Endothelial cell of umbilical vein (primary cell): ENCODE measurements at regions not wholly inside any gene's neighbourhood (a gene's known extent, or its start where the extent isn't known, plus 50 kb on each side); places are given as distances from the start of the nearest gene placed in this dataset.

Experiments
- CTCF ChIP-seq, 2 donors: IDR thresholded peaks; 1 replicate in 1 of 2; 2 replicates in 1 of 2; pipeline ENCODE4 v1.5.1; 2011; ENCODE audit warnings: low read length in 2 of 2, mild to moderate bottlenecking in 2 of 2, moderate library complexity in 2 of 2, control low read depth in 1 of 2, inconsistent platforms in 1 of 2, low read depth in 1 of 2; ENCODE audit not compliant: insufficient read depth in 1 of 2; ENCODE audit errors: extremely low read depth in 1 of 2
- EZH2 ChIP-seq: IDR thresholded peaks from 2 replicates; pipeline ENCODE4 v1.6.1; 2012; ENCODE audit warnings: borderline replicate concordance, low read depth, mild to moderate bottlenecking, moderate library complexity, low read length, inconsistent platforms; ENCODE audit not compliant: severe bottlenecking
- GATA2 ChIP-seq: IDR thresholded peaks from 2 replicates; pipeline ENCODE4 v1.7.0; 2011; ENCODE audit warnings: low read depth, mild to moderate bottlenecking, moderate library complexity, mixed read lengths, low read length; ENCODE audit not compliant: insufficient read length, insufficient read depth
- JUN ChIP-seq: IDR thresholded peaks from 2 replicates; pipeline ENCODE4 v1.6.1; 2011; ENCODE audit warnings: borderline replicate concordance, low read depth; ENCODE audit not compliant: insufficient read length, insufficient read depth
- MAX ChIP-seq: IDR thresholded peaks from 2 replicates; pipeline ENCODE4 v1.6.1; 2011; ENCODE audit not compliant: insufficient read depth, insufficient read length
- MYC ChIP-seq: IDR thresholded peaks from one replicate; pipeline ENCODE4 v1.6.1; 2011; ENCODE audit warnings: mild to moderate bottlenecking, low read depth, low read length
- POLR2A ChIP-seq: IDR thresholded peaks from 2 replicates; pipeline ENCODE4 v1.6.1; 2012; ENCODE audit warnings: low read depth, mild to moderate bottlenecking, control low read depth, low read length
- POLR2AphosphoS5 ChIP-seq: IDR thresholded peaks from 2 replicates; pipeline ENCODE4 v1.6.1; 2012; ENCODE audit warnings: low read depth, mild to moderate bottlenecking, control low read depth, low read length, moderate library complexity; ENCODE audit not compliant: insufficient read depth

GRCh38 chr3:176097027-176097426 is 1100.3 kb downstream of the TBL1XR1 start:
- TF ChIP-seq MAX (no peak), EZH2 (no peak), POLR2AphosphoS5 (no peak), CTCF (IDR thresholded peaks at IDR 0.05; ENCODE audit: extremely low read depth in 1 of 2, insufficient read depth in 1 of 2, low read depth in 1 of 2, low read length in 2 of 2) (no peak), POLR2A (no peak), JUN (no peak), MYC (no peak), GATA2 (no peak)
